ENCODE measurements at regions not wholly inside any gene's neighbourhood (a gene's known extent, or its start where the extent isn't known, plus 50 kb on each side); places are given as distances from the start of the nearest gene placed in this dataset.
"Not testable (repeated sequence)": the region's sequence is repeated elsewhere in the genome, so short reads cannot be mapped to it uniquely, and the experiment has no call there.

- intact Hi-C loops (cut with micrococcal nuclease) = no loop called here
Observed at GRCh38 chr5:96528826-96529474, 95.9 kb upstream of the PCSK1 start.

GRCh38 chr5:96529559-96529958 lies 96.5 kb upstream of the PCSK1 start:
- intact Hi-C loops (cut with micrococcal nuclease) = no loop called here

- intact Hi-C loops (cut with micrococcal nuclease) = loop anchor here (10.0 kb wide), 3 partner anchors 344 to 1736 kb away; partner anchors contain the start of genes ERAP2 and RFESD
Observed at GRCh38 chr5:96530901-96531300, 97.9 kb upstream of the PCSK1 start.

- intact Hi-C loops (cut with micrococcal nuclease) = loop anchor here (10.0 kb wide), 3 partner anchors 341 to 1739 kb away; partner anchors contain the start of genes ERAP2 and RFESD
Observed at GRCh38 chr5:96533371-96533770, 100.3 kb upstream of the PCSK1 start.

- intact Hi-C loops (cut with micrococcal nuclease) = loop anchor here (1.0 to 10.0 kb wide), 18 partner anchors 29 to 1743 kb away; partner anchors contain the start of genes ARSK, ELL2, ERAP1 and ERAP2
Observed at GRCh38 chr5:96537386-96537785, 104.3 kb upstream of the PCSK1 start.

- intact Hi-C loops (cut with micrococcal nuclease) = loop anchor here (5.0 to 10.0 kb wide), 10 partner anchors 268 to 1744 kb away; partner anchors contain the start of genes ERAP1, ERAP2, GPR150 and RFESD
Observed at GRCh38 chr5:96538808-96539250, 105.8 kb upstream of the PCSK1 start.

- intact Hi-C loops (cut with micrococcal nuclease) = no loop called here
Observed at GRCh38 chr5:96546120-96546519, 113.1 kb upstream of the PCSK1 start.

- intact Hi-C loops (cut with micrococcal nuclease) = no loop called here
Observed at GRCh38 chr5:96547486-96547885, 114.4 kb upstream of the PCSK1 start.

GRCh38 chr5:96548905-96549304 lies 113.3 kb upstream of the CAST start:
- intact Hi-C loops (cut with micrococcal nuclease) = no loop called here

- intact Hi-C loops (cut with micrococcal nuclease) = not testable (repeated sequence)
Observed at GRCh38 chr5:96560857-96561256, 101.3 kb upstream of the CAST start.

- intact Hi-C loops (cut with micrococcal nuclease) = no loop called here
Observed at GRCh38 chr5:96562614-96563013, 99.6 kb upstream of the CAST start.

GRCh38 chr5:96563816-96564215 lies 98.4 kb upstream of the CAST start:
- intact Hi-C loops (cut with micrococcal nuclease) = no loop called here

GRCh38 chr5:96565582-96566265 lies 96.5 kb upstream of the CAST start:
- intact Hi-C loops (cut with micrococcal nuclease) = loop anchor here (1.0 kb wide), 1 partner anchor 28 kb away; no protein-coding TSS in a partner anchor

GRCh38 chr5:96566833-96567587 lies 95.2 kb upstream of the CAST start:
- intact Hi-C loops (cut with micrococcal nuclease) = loop anchor here (1.0 kb wide), 1 partner anchor 30 kb away; no protein-coding TSS in a partner anchor

- intact Hi-C loops (cut with micrococcal nuclease) = no loop called here
Observed at GRCh38 chr5:96569332-96569731, 92.8 kb upstream of the CAST start.

GRCh38 chr5:96569770-96570169 lies 92.4 kb upstream of the CAST start:
- intact Hi-C loops (cut with micrococcal nuclease) = no loop called here

GRCh38 chr5:96572864-96573512 lies 89.2 kb upstream of the CAST start:
- intact Hi-C loops (cut with micrococcal nuclease) = no loop called here

GRCh38 chr5:96573513-96573894 lies 88.7 kb upstream of the CAST start:
- intact Hi-C loops (cut with micrococcal nuclease) = no loop called here

- intact Hi-C loops (cut with micrococcal nuclease) = no loop called here
Observed at GRCh38 chr5:96576876-96577275, 85.3 kb upstream of the CAST start.

GRCh38 chr5:96577909-96578308 lies 84.3 kb upstream of the CAST start:
- intact Hi-C loops (cut with micrococcal nuclease) = no loop called here

- intact Hi-C loops (cut with micrococcal nuclease) = no loop called here
Observed at GRCh38 chr5:96579711-96580110, 82.5 kb upstream of the CAST start.
